Activated T-cell treated with anti-CD3 and anti-CD28 coated beads for 24 hours (primary cell): ENCODE measurements at regions not wholly inside any gene's neighbourhood (a gene's known extent, or its start where the extent isn't known, plus 50 kb on each side); places are given as distances from the start of the nearest gene placed in this dataset.
"Not testable (repeated sequence)": the region's sequence is repeated elsewhere in the genome, so short reads cannot be mapped to it uniquely, and the experiment has no call there.

Source experiments
- DNase-seq: peaks from one replicate; pipeline ENCODE4 v3.0.0-alpha.2; 2020; ENCODE audit warnings: low read depth

GRCh38 chr2:220779931-220780330 is 792.2 kb downstream of the EPHA4 start:
- no peak for DNase-seq

DNA sequence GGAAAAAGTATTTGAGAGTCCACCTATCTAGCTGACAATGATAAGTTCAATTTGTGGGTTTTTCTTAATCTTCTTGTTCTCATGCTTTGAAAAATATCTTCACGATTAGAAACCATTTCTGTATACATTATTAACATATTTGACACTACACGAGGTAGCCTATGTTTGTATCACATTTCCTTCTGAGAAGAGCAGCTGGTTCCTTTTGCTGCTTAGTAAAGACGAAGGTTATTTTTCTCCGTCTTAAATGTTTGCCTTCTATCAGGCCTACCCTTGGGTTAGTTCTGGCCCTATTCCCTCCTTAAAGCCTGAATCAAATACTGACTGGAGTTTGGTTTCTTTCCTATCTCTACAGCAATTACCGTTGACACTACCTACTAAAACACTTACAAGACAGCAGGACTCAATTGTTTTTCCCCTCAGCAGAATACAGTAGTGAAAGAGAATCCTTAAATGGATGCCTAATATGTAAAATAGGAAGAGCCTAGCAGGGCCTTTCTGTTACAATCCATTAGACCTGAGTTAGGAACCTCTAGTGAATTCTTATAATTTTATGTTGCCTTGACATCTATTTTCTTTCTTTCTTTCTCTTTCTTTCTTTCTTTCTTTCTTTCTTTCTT is 790.4 kb downstream of the EPHA4 start:
- DNase-seq: no peak

DNA sequence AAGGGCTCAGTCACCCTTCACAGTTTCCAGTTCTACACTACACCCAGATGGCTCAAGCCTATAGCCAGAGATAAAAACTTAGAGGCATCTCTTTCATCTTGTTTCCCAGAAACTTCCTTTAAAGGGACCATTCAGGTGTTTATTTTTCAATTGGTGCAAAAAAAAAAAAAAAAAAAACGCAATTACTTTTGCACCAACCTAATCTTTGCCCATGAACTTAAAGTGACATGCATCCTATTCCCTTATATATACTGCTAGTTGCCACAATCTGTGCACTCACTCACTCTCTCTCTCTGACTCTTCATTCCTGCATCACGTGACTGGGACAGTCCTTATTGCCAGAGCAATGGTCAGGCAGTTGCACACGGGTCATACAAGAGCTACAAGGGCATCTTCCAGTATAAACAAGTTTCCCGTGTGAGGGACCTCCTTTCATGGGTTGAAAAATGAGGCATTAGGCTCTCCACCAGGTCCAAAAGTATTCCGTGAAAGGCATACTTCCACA is 789.4 kb downstream of the EPHA4 start:
- no peak for DNase-seq

DNA sequence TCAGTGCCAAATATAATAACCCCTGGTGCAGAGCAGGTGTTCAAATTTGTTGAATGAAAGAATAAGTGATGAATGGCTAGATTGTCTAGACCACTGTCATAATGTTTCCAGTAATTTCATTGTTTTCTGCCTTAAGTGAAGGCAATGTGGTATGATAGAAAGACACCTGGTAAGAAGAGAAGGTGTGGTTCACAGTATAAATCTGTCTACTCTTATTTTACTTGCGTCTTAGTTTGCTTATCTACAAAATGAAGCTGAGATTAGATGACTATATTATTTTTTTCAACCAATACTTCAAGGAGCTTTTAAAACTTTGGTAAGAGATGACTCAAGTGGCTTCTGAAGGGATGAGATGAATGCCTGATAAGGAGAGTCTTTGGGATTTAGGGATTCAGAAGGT is 788.4 kb downstream of the EPHA4 start:
- no peak for DNase-seq

- no peak for DNase-seq
These were observed 786.9 kb downstream of the EPHA4 start for GRCh38 chr2:220785178-220785577.

DNA sequence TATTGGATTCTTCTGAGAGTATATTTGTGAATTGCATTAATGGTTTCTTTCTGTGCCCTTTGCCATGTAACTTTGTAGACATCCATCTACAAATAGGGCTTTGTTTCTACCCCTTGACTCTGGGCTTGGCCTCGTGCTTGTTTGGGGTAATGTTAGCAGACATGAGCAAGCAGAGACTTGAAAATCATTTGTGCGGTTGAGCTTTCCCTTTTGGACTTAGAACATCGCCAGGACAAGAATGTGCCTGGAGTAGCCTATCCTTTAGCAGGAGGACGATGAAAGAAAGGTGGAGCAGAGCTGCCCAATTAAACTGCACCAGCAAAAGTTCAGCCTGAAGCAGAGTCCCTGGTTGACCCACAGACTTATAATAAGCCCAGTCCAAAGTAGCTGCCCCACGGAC is 785.9 kb downstream of the EPHA4 start:
- no peak for DNase-seq

- no peak for DNase-seq
These were observed 784.9 kb downstream of the EPHA4 start for GRCh38 chr2:220787251-220787650.

DNA sequence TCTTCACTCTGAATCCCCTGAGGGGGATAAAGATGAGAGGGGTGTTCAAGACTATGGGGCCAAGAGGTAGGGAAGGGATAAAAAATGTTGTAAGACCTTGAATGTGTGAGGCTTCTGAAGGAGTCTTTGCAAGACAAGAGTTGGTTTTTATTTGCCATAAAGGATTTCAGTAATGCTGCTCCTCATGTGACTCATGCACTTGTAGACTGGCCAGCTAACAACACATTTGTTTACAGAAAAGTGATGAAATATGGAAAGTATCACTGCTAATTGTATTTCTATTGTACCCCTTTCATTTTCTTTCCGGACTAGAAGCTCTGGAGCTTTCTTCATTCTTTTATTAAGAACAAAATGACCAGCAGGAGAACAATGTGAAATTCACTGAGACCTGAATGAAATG is 782.1 kb downstream of the EPHA4 start:
- DNase-seq: no peak

DNA sequence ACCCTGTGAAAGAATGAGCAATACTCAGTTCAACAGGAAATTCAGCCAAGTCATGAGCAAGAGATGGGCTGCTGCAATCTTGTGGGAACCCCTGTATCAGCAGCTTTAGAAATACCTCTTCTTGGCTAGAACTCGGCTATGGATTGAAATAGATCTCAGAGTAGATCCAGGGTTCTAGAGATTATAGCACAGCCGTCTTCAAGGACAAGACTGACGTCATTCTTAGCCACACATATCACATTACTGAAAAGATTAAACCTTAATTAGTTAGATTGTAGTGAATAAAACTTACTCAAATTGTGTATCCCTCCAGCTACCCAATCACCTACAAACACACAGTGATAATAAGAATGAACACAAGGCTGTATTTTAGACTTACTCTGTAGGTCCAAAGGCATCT is 776.4 kb downstream of the EPHA4 start:
- DNase-seq: no peak

DNA sequence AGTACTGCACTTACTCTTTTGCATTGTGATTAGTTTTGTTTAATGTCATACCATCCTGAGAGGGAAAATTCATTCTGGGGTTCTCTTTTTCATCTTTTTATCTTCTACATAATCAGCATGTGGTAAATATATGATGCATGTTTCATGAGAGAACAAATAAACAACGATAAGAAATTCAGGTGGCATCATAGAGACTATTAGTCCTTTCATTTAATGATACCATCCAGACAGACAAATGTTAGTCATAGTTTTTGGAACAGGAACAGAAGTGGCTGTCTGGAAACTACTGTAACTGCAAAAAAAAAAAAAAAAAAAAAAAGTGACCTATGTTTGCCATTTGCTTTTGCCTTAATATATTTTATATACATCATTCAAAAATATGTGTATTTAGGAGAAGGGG is 761.0 kb downstream of the EPHA4 start:
- no peak for DNase-seq

DNA sequence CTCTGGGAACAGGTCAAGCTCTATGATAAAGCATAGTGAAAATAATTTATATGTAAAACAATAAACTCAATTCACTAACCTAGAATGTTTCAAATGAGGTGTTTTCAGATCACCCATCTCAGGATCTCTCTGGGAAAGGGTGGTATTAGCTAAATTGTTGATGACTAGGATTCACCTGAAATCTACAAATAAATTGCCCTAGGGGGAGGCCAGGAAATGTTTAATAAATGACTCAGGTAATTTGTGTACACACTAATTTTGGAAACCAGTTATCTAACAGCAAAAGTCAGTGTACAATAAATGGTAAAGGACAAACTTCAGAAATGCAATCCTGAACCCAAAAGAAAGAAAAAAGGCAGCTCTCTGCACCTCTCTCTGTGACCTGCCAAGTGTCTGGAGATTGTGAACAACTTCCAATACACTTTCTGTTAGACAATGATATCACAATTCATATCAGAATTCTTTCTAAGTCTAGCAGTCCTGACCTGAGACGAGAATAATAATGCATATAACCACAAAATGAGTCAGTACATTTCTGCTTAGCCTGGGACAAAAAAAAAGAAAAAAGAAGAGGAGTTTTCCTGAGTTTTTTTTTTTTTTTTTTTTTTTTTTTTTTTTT is 760.0 kb downstream of the EPHA4 start:
- DNase-seq: no peak

DNA sequence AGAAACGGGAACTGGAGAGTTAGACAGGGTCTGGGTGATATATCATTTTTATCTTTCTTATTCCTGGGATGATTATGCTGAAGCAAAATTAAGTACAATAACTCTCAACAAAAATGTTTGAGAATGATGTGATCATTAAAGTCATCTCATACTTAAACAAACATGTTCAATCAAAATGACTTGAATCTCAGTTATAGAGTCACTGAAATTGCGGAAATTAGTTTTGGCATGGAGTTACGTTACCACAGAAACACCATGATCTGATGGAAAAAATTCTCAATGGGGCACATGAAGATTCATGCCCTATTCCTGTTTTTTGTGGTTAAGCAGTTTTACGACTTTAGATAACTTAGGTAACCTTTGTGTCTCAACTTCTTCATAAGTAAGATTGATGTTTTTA is 757.7 kb downstream of the EPHA4 start:
- no peak for DNase-seq

DNA sequence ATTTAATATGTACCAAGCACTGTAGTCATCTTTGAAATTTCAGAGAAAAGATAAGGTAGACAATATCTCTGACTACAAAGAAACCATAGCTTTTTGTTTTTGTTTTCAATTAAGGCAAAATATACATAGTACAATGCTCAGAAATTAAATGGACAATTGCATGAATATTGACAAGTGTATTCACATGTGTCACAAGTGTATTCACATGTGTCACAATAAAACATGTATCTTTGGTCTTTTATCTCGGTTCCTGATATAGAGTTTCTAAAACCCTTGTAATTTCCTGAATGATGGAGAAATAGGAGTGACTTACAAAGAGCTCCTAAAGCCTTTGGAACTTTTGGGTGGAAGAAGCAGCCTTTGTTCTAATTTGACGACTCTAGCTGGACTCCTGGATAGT is 756.4 kb downstream of the EPHA4 start:
- DNase-seq: no peak

GRCh38 chr2:220821683-220822082 is 750.4 kb downstream of the EPHA4 start:
- DNase-seq: no peak

DNA sequence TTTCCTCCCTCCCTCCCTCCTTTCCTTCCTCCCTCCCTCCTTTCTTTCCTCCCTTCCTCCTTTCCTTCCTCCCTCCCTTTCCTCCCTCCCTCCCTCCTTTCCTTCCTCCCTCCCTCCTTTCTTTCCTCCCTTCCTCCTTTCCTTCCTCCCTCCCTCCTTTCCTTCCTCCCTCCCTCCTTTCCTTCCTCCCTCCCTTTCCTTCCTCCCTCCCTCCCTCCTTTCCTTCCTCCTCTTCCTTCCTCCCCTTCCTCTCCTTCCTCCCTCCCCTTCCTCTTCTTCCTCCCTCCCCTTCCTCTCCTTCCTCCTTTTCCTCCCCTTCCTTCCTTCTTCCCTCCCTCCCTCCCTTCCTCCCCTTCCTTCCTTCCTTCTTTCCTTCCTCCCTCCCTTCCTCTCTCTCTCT is 748.5 kb downstream of the EPHA4 start:
- not testable (repeated sequence) for DNase-seq

- DNase-seq: no peak
These were observed 738.7 kb downstream of the EPHA4 start for GRCh38 chr2:220833446-220833845.

GRCh38 chr2:220835583-220835982 is 736.5 kb downstream of the EPHA4 start:
- no peak for DNase-seq

DNA sequence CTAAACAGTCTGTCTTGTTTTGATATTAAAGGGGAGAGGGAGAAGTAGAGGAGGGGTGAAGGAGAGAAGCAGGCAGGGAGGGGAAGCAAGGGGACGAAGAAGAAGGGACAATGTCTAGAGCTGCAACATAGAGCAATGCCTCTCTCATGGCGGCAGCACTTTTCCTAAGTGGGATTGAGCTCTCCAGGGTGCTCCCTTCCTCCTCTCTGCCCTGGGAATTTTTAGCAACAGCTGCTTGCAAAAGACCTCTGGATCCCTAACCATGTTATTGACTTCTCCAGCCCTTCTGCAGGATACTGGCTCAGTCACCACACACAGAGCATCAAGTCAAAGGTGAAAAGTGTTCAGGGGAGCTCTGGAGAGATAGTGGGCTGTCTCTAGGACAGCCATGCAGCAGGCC is 734.9 kb downstream of the EPHA4 start:
- DNase-seq: no peak

GRCh38 chr2:220842901-220843665 is 729.0 kb downstream of the EPHA4 start:
- DNase-seq: no peak

- no peak for DNase-seq
These were observed 726.3 kb downstream of the EPHA4 start for GRCh38 chr2:220845766-220846273.

DNA sequence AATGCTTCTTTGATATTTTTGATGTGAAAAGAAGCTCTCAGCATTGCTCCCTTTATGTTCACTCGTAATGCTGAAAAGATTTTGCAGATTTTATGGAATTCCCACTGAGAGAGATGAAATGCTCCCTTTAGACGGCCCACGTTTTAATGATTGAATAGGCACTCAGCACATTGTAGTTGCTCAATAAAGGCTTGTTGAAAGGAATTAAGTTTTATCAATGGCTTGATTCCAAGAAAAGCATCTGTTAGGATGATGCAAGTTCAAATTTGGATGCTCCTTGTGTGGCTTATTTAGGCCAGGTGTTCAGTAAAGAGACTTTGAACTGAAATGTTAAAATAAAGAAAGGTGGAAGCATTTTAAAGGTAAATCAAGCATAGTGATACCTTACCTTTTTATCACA is 725.1 kb downstream of the EPHA4 start:
- no peak for DNase-seq

GRCh38 chr2:220847589-220847988 is 724.5 kb downstream of the EPHA4 start:
- DNase-seq: no peak

DNA sequence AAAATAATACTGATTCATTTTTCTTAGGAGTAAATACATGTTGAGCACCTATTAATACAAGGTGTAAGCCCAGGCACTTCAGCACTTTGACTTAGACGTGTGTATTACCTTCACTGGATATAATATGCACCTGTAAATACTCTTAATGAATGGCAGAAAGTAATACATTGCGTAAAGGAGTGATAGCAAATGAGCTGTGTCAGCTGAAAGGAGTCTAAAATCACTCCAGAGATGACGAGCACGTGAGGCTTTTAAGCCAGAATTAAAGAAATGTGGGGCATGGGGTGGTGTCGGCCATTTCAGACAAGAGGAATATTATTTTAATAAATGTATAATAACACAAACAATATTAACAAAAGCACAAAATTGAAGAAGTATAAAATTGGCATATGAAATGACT is 722.7 kb downstream of the EPHA4 start:
- no peak for DNase-seq
